ENCODE measurements at regions not wholly inside any gene's neighbourhood (a gene's known extent, or its start where the extent isn't known, plus 50 kb on each side); places are given as distances from the start of the nearest gene placed in this dataset.

DNA sequence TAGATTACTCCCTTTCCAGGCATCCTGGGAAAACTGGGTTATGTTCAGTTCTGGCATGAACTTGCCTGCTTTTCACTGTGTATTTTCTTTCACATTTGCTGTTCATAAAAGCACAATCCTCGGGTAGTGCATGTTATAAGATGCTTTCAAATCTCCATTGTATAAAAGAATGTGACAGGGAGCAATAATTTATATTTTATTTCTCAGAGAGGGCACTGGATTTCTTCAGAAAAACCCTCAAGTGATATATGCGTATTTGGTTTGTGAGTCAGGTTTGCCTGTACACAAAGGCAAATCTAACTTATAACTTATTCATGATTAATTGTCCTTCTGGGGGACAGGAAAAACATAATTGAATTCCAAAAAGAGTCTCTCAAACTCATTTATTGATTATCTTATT lies 440.7 kb upstream of the MMADHC start:
- TF ChIP-seq, protein P1, sequence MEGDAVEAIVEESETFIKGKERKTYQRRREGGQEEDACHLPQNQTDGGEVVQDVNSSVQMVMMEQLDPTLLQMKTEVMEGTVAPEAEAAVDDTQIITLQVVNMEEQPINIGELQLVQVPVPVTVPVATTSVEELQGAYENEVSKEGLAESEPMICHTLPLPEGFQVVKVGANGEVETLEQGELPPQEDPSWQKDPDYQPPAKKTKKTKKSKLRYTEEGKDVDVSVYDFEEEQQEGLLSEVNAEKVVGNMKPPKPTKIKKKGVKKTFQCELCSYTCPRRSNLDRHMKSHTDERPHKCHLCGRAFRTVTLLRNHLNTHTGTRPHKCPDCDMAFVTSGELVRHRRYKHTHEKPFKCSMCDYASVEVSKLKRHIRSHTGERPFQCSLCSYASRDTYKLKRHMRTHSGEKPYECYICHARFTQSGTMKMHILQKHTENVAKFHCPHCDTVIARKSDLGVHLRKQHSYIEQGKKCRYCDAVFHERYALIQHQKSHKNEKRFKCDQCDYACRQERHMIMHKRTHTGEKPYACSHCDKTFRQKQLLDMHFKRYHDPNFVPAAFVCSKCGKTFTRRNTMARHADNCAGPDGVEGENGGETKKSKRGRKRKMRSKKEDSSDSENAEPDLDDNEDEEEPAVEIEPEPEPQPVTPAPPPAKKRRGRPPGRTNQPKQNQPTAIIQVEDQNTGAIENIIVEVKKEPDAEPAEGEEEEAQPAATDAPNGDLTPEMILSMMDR (IDR thresholded peaks at IDR 0.05) = no peak
- TF ChIP-seq POLR2AphosphoS5 (IDR thresholded peaks at IDR 0.05; ENCODE audit: low read depth, low read length) (no peak), TCF7L2 (IDR thresholded peaks at IDR 0.05; ENCODE audit: low read depth, low read length) (no peak), SIN3A (IDR thresholded peaks at IDR 0.05; ENCODE audit: borderline replicate concordance, insufficient read depth, low read depth, low read length) (no peak)
